Eye (tissue), 1 donor: ENCODE measurements at regions not wholly inside any gene's neighbourhood (a gene's known extent, or its start where the extent isn't known, plus 50 kb on each side); places are given as distances from the start of the nearest gene placed in this dataset.

Experiments used
- DNase-seq: peaks from one replicate; pipeline ENCODE4 v3.0.0-alpha.2; 2015

- DNase-seq: no peak
Observed at GRCh38 chr20:39164642-39165041, 202.5 kb downstream of the DHX35 start.

DNA sequence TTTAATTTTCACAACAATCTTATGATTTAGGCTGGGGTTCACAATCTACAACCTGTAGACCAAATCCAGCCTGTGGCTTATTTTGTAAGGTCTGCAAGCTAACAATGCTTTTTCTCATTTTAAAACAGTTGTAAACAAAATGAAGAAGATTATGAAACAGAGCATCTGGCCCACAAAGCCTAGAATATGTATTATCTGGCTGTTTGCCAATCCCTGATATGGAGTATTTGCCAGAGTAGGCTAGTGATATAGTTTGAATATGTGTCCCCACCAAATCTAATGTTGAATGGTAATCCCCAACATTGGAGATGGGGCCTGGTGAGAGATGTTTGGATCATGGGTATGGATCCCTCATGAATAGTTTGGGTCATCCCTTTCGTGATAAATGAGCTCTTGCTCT is 201.8 kb downstream of the DHX35 start:
- DNase-seq: no peak

GRCh38 chr20:39161900-39162299 is 199.8 kb downstream of the DHX35 start:
- DNase-seq: no peak

DNA sequence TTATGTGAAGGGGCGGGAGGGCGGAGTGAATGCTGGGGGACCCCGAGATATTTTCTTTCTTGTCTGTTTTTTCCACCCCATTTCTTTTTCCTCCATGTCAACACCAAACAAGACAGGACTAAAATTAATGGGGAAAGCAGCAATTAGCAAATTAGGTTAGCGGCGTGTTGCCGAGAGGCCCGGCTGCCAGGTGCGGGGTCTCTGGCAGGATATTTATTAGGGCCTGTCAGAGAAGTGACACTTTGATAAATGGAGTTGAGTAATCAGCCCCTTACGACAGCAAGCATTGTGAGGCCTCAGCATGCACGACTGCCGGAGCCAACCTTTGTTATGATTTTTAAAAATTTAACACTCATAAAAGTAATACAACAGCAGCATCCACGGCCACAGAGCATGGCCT is 193.8 kb downstream of the DHX35 start:
- no peak for DNase-seq

GRCh38 chr20:39152742-39153141 is 190.6 kb downstream of the DHX35 start:
- no peak for DNase-seq

DNA sequence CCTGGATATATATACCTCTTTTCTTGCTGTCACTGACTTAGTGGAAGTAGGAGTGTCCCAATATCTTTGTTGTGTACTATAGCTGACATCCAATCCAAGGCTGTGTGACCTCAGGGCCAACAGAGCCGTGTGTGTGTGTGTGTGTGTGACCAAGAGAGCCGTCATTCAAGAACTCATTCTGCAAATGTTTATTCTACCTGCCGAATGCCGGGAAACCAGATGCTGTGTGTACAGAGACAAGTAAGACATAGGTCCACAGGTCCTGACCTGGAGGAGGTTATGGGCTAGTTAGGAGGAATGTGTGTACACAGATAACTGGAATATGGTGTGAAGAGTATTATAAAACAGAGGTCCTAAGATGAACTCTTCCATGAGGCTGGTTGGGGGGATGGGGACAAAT is 190.0 kb downstream of the DHX35 start:
- no peak for DNase-seq

DNA sequence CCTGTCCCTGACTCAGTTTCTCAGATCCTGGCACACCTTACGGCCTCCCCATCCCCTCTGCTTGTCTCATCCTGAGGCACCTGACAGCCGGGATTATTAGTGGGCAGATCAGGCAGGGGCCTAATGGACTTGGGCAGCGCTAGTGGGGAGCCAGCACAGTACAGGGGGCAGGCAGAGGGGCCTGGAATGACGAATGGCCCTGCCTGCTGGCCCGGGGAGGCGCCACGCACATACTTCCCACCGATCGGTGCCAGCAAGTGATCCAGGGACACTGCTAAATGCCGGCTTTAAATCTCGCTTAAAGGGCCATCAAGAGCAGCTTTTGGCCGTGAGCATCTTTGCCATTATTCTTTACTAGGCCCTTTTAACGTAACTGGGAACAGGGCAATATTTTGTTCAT is 188.4 kb downstream of the DHX35 start:
- no peak for DNase-seq

DNA sequence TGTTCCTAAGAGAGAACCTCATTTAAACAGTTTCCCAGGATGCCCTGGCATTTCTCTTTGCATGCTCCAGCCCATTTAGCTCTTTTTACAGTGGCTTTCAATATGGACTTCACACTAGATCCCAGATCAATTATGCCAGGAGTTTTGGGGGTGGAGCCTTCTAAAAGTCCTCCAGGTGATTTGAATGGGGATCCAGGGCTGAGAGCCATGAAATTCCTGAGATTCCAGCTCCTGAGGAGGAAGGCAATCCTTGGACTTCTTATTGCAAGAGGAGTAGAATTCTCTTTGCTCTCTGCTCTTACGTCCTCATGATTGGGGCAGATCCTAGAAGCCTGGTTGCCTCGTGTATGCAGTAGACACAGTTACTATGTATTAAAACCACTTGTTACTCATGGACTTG is 184.2 kb downstream of the DHX35 start:
- no peak for DNase-seq

GRCh38 chr20:39145921-39146320 is 183.8 kb downstream of the DHX35 start:
- no peak for DNase-seq

DNA sequence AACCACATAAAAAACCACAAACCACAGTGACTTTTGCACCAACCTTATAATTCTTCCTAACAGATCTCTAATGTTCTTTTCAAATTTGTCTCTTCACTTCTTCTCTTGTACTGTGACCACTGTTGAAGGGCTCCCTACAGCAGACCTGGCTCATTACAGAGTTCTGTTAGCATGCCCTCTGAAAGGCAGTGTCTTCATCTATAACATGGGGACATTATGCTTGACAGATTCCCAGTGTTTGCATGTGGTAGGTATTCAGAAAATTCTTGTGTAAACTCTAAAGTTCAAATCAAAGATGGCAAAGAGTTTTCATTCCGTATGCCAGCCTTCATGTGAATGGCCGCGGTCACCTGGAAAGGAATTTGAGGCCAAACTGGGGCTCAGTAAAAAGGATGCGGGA is 182.6 kb downstream of the DHX35 start:
- DNase-seq: no peak

- DNase-seq: no peak
Observed at GRCh38 chr20:39142407-39143096, 180.4 kb downstream of the DHX35 start.

DNA sequence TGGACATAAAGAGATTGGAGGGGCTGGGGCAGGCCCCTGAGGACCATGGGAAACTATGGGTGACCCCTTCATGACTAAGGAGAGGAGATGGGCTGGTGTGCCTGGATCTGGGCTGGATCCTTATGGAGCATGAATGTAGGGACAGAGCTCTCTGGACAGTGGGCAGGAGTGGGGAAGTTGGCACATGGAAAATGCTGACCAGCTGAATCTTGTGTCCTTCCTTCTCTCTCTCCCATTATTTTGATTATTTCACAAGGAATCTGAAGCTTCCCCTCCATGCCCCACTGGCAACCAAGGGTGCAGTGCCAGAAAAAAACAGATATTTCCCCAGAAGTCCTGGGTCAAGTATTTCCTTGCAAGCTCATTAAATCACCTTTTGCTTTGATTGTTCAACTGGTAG is 175.2 kb downstream of the DHX35 start:
- DNase-seq: no peak

DNA sequence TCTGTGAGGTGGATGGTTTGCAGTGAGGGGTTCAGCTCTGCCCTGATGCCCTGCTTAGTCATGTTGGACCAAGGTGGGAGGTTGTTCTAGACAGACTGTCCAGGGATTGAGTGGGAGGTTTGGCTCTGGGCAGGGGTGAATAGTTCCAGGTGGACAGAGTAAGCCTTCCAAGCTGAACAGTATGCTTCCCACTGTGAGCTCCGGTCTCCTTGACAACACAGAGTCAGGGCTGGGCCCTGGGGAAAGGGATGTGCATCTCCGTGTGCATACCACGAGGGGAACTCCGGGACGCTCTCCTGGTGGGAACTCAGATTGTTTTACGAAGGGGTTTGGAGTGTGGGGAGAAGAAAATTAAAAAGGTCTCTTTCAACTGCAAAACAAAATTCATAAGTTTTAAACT is 174.7 kb downstream of the DHX35 start:
- peak; percentile 43 for DNase-seq

GRCh38 chr20:39135885-39136544 is 173.9 kb downstream of the DHX35 start:
- DNase-seq: peak; percentile 27

DNA sequence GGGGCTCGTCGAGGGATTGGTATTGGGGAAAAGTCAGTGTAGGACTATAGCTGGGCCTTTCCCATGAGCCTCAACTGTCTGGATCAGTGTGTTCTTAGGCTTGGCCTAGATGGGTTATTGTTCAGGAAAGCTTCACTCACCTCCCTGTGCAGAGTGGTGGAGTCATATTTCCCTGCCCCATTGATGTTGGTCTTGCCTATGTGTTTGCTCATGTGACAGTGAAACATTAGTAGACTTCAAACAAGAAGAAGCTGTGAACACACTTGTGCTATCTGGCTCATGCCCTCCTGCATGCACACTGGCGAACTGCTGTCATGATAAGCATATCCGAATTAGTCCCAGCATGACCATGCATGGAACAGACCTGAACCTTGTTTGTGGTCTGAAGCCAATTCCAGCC is 171.1 kb downstream of the DHX35 start:
- no peak for DNase-seq

DNA sequence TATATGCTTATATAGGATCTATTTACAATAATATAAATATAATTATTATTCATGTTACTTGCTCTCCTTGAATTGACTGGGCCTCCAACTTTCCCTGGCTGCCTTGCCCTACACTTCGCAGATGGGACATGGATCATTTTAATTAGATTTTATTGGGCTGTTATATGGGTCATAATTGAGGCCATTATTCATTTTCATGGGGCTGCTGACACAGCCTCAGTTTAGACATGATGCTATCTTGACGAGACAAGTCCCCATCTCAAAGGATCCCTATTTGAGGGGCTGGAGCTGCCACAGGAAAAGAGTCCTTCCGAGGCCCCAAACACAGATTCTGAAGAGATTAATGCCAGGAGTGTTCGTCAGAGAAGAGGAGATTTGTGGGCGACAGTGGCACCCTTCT is 170.4 kb downstream of the DHX35 start:
- DNase-seq: no peak

DNA sequence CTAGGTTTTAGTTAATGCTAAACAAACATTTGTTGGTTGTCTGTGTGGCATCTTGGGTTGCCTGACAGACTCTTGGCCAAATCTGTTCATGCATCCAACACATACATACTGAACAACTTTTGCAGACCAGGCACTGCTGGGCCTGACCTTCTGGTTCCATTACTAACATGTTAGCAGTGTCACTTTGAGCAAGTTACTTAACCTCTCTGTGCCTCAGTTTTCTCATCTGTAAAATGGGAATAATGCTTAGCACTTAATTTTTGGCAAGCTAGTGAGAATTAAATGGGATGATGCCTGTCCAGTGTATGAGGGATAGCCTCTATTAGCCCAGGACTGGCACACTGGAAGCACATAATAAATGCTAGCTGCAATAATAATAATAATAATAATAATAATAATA is 169.9 kb downstream of the DHX35 start:
- no peak for DNase-seq

- no peak for DNase-seq
Observed at GRCh38 chr20:39130627-39131026, 168.5 kb downstream of the DHX35 start.

DNA sequence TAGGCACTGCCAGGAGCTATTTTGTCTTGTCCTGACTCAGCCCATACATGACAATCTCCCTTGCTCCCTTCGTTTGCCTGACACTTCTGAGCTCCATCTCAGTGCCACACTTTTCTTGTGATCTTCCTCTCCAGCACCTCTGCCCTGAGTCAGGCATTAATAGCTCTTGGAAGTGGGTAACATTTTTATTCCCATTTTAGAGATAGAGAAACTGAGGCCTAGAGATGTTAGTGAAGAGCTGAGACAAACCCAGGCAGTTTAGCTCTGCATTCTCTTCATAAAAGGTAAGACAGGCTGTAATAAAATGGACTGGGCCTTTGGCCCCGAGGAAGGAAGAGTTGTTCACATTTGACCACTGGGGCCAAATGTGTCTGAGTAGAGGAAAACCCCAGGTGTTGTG is 167.4 kb downstream of the DHX35 start:
- DNase-seq: no peak

GRCh38 chr20:39124064-39124463 is 161.9 kb downstream of the DHX35 start:
- DNase-seq: no peak

DNA sequence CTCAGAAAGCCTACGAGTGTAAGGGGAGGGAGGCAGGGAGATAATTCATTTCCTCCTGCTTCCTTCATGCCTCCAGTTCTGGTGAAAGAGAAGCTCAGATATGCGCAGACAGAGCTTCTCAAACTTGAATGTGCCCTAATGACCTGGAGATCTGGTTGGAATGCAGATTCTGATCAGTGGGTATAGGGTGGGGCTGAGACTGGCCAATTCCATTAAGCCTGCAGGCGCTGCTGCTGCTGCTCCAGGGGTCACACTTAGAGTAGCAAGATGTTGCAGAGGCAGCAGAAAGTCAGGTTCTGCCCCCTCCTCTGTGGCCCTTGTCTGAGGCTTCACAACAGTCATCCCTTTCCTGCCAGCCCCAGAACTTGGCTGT is 161.0 kb downstream of the DHX35 start:
- DNase-seq: no peak

DNA sequence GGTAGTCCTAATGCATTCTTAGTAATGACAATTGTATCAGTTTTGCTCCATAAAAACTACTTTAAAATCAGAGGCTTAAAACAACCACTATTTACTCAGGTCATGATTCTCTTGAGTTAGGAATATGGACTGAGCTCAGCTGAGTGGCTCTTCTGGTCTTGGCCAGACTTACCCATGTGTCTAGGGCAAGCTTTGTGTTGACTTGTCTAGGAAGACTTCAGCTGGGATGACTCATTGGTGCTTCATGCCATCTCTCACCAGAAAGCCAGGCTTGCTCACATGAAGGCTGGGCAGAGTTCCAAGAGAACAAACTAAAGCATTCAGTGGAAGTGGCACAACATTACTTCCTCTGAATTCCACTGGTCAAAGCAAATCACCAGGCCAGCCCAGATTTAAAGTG is 155.3 kb downstream of the DHX35 start:
- DNase-seq: no peak

GRCh38 chr20:39116020-39116419 is 153.9 kb downstream of the DHX35 start:
- DNase-seq: no peak

- peak; percentile 86 for DNase-seq
Observed at GRCh38 chr20:39112178-39112743, 150.1 kb downstream of the DHX35 start.
